Fibroblast of skin of right quadriceps (primary cell): ENCODE measurements at regions not wholly inside any gene's neighbourhood (a gene's known extent, or its start where the extent isn't known, plus 50 kb on each side); places are given as distances from the start of the nearest gene placed in this dataset.

Source experiments
- DNase-seq: peaks from one replicate; pipeline ENCODE4 v3.0.0-alpha.2; 2013

GRCh38 chr6:127641905-127642304 is 64.9 kb downstream of the C6orf58 start:
- DNase-seq: peak; percentile 28
